ENCODE measurements at regions not wholly inside any gene's neighbourhood (a gene's known extent, or its start where the extent isn't known, plus 50 kb on each side); places are given as distances from the start of the nearest gene placed in this dataset.

- Histone ChIP-seq H3K27me3 (no peaks in the 10 kb centered on the region), H3K4me3 (no peak overlapping the region), H3K4me1 (no peaks in the 10 kb centered on the region), H3K27ac (no peak overlapping the region), H3K9me3 (no peaks in the 10 kb centered on the region), H3K36me3 (no peaks in the 10 kb centered on the region)
- no peak for DNase-seq (ENCODE audit: extremely low spot score in 2 of 2)
- intact Hi-C loops (cut with DNase I) = no loop called here
- TF ChIP-seq POLR2AphosphoS5 (IDR thresholded peaks at IDR 0.05; ENCODE audit: insufficient read depth in 1 of 2, low read depth in 1 of 2) (no peak), POLR2A (IDR thresholded peaks at IDR 0.05) (no peak)
- TF ChIP-seq, protein P1, sequence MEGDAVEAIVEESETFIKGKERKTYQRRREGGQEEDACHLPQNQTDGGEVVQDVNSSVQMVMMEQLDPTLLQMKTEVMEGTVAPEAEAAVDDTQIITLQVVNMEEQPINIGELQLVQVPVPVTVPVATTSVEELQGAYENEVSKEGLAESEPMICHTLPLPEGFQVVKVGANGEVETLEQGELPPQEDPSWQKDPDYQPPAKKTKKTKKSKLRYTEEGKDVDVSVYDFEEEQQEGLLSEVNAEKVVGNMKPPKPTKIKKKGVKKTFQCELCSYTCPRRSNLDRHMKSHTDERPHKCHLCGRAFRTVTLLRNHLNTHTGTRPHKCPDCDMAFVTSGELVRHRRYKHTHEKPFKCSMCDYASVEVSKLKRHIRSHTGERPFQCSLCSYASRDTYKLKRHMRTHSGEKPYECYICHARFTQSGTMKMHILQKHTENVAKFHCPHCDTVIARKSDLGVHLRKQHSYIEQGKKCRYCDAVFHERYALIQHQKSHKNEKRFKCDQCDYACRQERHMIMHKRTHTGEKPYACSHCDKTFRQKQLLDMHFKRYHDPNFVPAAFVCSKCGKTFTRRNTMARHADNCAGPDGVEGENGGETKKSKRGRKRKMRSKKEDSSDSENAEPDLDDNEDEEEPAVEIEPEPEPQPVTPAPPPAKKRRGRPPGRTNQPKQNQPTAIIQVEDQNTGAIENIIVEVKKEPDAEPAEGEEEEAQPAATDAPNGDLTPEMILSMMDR (IDR thresholded peaks at IDR 0.05) = no peak
Measured at GRCh38 chr10:42482411-42482810, 156.0 kb downstream of the ZNF33B start.

DNA sequence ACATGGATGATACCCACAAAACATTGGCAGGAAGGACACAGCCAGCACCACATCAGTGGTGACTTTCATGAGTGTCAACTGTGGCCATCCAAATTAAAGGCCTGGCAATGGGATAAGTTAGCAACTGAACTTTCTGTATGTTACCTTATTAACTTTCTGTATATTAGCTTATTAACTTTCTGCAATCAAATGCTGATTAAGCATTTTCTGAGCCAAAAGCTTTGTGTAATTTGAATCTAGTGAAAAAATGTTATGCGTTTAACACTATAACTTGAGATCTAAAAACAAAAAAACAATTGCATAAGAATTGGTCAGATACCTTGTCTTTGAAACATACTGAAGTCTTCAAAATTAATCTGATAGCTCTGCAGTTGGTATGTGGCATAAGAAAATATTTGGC is 159.3 kb downstream of the ZNF33B start:
- H3K27me3 ChIP-seq = no peaks in the 10 kb centered on the region
- H3K27ac ChIP-seq = no peak overlapping the region
- H3K4me3 ChIP-seq = no peak overlapping the region
- TF ChIP-seq POLR2AphosphoS5 (IDR thresholded peaks at IDR 0.05; ENCODE audit: insufficient read depth in 1 of 2, low read depth in 1 of 2) (no peak), POLR2A (IDR thresholded peaks at IDR 0.05) (no peak)
- TF ChIP-seq, protein P1 (IDR thresholded peaks at IDR 0.05) = no peak
- intact Hi-C loops (cut with DNase I) = no loop called here
- H3K4me1 ChIP-seq = no peaks in the 10 kb centered on the region
- H3K9me3 ChIP-seq = no peaks in the 10 kb centered on the region
- no peaks in the 10 kb centered on the region for H3K36me3 ChIP-seq
- DNase-seq (ENCODE audit: extremely low spot score in 2 of 2) = no peak

DNA sequence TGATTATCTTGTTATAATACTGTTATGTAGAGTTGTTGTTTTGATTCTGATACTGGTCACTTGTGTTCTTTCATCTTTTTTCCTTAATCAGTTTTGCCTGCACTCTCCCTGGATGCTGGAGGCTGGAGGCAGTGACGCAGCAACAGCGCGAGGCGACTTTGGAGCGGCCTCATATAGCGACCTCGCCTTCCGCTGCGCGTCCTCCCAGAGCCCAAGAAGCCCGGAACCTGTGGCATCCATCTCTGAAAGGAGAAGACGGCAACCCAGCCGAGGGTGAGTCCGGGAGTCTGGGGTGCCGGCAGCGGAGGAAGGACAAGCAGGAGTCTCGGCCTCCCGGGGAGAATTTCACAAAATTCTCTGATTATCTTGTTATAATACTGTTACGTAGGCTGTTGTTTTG is 161.2 kb downstream of the ZNF33B start:
- intact Hi-C loops (cut with DNase I) = no loop called here
- no peak for DNase-seq (ENCODE audit: extremely low spot score in 2 of 2)
- TF ChIP-seq, protein P1 (IDR thresholded peaks at IDR 0.05) = no peak
- TF ChIP-seq POLR2A (IDR thresholded peaks at IDR 0.05) (no peak), POLR2AphosphoS5 (IDR thresholded peaks at IDR 0.05; ENCODE audit: insufficient read depth in 1 of 2, low read depth in 1 of 2) (no peak)

GRCh38 chr10:42476101-42476500 is 162.3 kb downstream of the ZNF33B start:
- no peaks in the 10 kb centered on the region for H3K4me1 ChIP-seq
- no peak for DNase-seq (ENCODE audit: extremely low spot score in 2 of 2)
- H3K36me3 ChIP-seq = no peaks in the 10 kb centered on the region
- TF ChIP-seq POLR2A (IDR thresholded peaks at IDR 0.05) (no peak), POLR2AphosphoS5 (IDR thresholded peaks at IDR 0.05; ENCODE audit: insufficient read depth in 1 of 2, low read depth in 1 of 2) (no peak)
- TF ChIP-seq, protein P1 (IDR thresholded peaks at IDR 0.05) = no peak
- H3K9me3 ChIP-seq = no peaks in the 10 kb centered on the region
- intact Hi-C loops (cut with DNase I) = no loop called here
- H3K27ac ChIP-seq = no peak overlapping the region
- H3K27me3 ChIP-seq = no peaks in the 10 kb centered on the region
- peak overlapping the region; percentile 33 to 49 for H3K4me3 ChIP-seq

More for the DNA sequence above, 161.2 kb downstream of the ZNF33B start:
- H3K4me3 ChIP-seq = no peak overlapping the region
- no peak overlapping the region for H3K27ac ChIP-seq
- H3K9me3 ChIP-seq = no peaks in the 10 kb centered on the region
- H3K36me3 ChIP-seq = no peaks in the 10 kb centered on the region
- no peaks in the 10 kb centered on the region for H3K27me3 ChIP-seq
- no peaks in the 10 kb centered on the region for H3K4me1 ChIP-seq

- TF ChIP-seq, protein P1 (IDR thresholded peaks at IDR 0.05) = no peak
- TF ChIP-seq POLR2AphosphoS5 (IDR thresholded peaks at IDR 0.05; ENCODE audit: insufficient read depth in 1 of 2, low read depth in 1 of 2) (no peak), POLR2A (IDR thresholded peaks at IDR 0.05) (no peak)
Measured at GRCh38 chr10:42475168-42476098, 162.9 kb downstream of the ZNF33B start.

More at GRCh38 chr10:42475168-42476098, 162.9 kb downstream of the ZNF33B start:
- Histone ChIP-seq H3K27me3 (no peaks in the 10 kb centered on the region), H3K4me1 (no peaks in the 10 kb centered on the region), H3K27ac (no peak overlapping the region), H3K9me3 (no peaks in the 10 kb centered on the region), H3K4me3 (peak overlapping the region; percentile 33 to 49), H3K36me3 (no peaks in the 10 kb centered on the region)
- intact Hi-C loops (cut with DNase I) = no loop called here
- DNase-seq (ENCODE audit: extremely low spot score in 2 of 2) = no peak

Measured in vagina (tissue), 2 donors.